Hepatocyte (in vitro differentiated cells): ENCODE measurements at regions not wholly inside any gene's neighbourhood (a gene's known extent, or its start where the extent isn't known, plus 50 kb on each side); places are given as distances from the start of the nearest gene placed in this dataset.

Experiments used
- CTCF ChIP-seq: fragments of 200-600 bp; sonication (generic); IDR thresholded peaks from 2 replicates; pipeline ENCODE4 v1.5.1; 2016; ENCODE audit warnings: antibody characterized with exemption, mild to moderate bottlenecking; ENCODE audit not compliant: poor library complexity
- EZH2 ChIP-seq: fragments of 200-600 bp; sonication (generic); IDR thresholded peaks from 2 replicates; pipeline ENCODE4 v1.6.1; 2016; ENCODE audit warnings: antibody characterized with exemption, mild to moderate bottlenecking, borderline replicate concordance

GRCh38 chr5:141746395-141746794 is 64.4 kb upstream of the ARAP3 start:
- TF ChIP-seq CTCF, result no peak
- no peak for TF ChIP-seq EZH2
